T-helper 2 cell treated with Interferon-gamma antibody and Interleukin-4, amounts not matched to agents 5 μg/mL and 100 μg/mL, for 36 hours (primary cell): ENCODE measurements at regions not wholly inside any gene's neighbourhood (a gene's known extent, or its start where the extent isn't known, plus 50 kb on each side); places are given as distances from the start of the nearest gene placed in this dataset.
"Not testable (repeated sequence)": the region's sequence is repeated elsewhere in the genome, so short reads cannot be mapped to it uniquely, and the experiment has no call there.

Experiments used
- DNase-seq: peaks from one replicate; pipeline ENCODE4 v3.0.0; 2021; ENCODE audit warnings: low spot score
- H3K27ac Mint-ChIP-seq: one replicate; pipeline ENCODE4 v1.8.0; 2021; ENCODE audit warnings: mild to moderate bottlenecking, mixed read lengths
- H3K27me3 Mint-ChIP-seq: one replicate; pipeline ENCODE4 v1.8.0; 2021; ENCODE audit warnings: low read depth, mixed read lengths
- H3K36me3 Mint-ChIP-seq: one replicate; pipeline ENCODE4 v1.8.0; 2021; ENCODE audit warnings: low read depth, mixed read lengths
- H3K4me1 Mint-ChIP-seq: one replicate; pipeline ENCODE4 v1.8.0; 2021; ENCODE audit warnings: low read depth, mixed read lengths
- H3K4me3 Mint-ChIP-seq: one replicate; pipeline ENCODE4 v1.8.0; 2022; ENCODE audit warnings: mild to moderate bottlenecking, moderate library complexity, mixed read lengths
- H3K9me3 Mint-ChIP-seq: one replicate; pipeline ENCODE4 v1.8.0; 2021; ENCODE audit warnings: mixed read lengths

GRCh38 chr16:52350031-52350642 is 196.8 kb downstream of the TOX3 start:
- Mint-ChIP-seq H3K36me3 (no peaks in the 10 kb centered on the region), H3K4me3 (no peak overlapping the region), H3K27ac (no peak overlapping the region), H3K4me1 (no peaks in the 10 kb centered on the region), H3K27me3 (no peaks in the 10 kb centered on the region), H3K9me3 (peaks cover 13% of the 10 kb centered on the region)
- no peak for DNase-seq

- no peak for DNase-seq
- no peaks in the 10 kb centered on the region for H3K4me1 Mint-ChIP-seq
- H3K36me3 Mint-ChIP-seq: no peaks in the 10 kb centered on the region
- H3K27me3 Mint-ChIP-seq: no peaks in the 10 kb centered on the region
- H3K9me3 Mint-ChIP-seq: peaks cover 15% of the 10 kb centered on the region
- H3K4me3 Mint-ChIP-seq: no peak overlapping the region
- no peak overlapping the region for H3K27ac Mint-ChIP-seq
Measured at GRCh38 chr16:52346709-52347108, 200.2 kb downstream of the TOX3 start.

GRCh38 chr16:52333673-52334072 is 213.3 kb downstream of the TOX3 start:
- H3K27me3 Mint-ChIP-seq, H3K4me1 Mint-ChIP-seq, H3K36me3 Mint-ChIP-seq, DNase-seq, H3K4me3 Mint-ChIP-seq, H3K27ac Mint-ChIP-seq: not testable (repeated sequence)
- peaks cover 40% of the 10 kb centered on the region for H3K9me3 Mint-ChIP-seq

GRCh38 chr16:52320930-52321439 is 226.0 kb downstream of the TOX3 start:
- Mint-ChIP-seq H3K4me3 (no peak overlapping the region), H3K36me3 (no peaks in the 10 kb centered on the region), H3K27me3 (no peaks in the 10 kb centered on the region), H3K9me3 (peaks cover 31% of the 10 kb centered on the region), H3K27ac (no peak overlapping the region), H3K4me1 (no peaks in the 10 kb centered on the region)
- DNase-seq: no peak

- Mint-ChIP-seq H3K4me1 (no peaks in the 10 kb centered on the region), H3K9me3 (peaks cover 38% of the 10 kb centered on the region), H3K36me3 (no peaks in the 10 kb centered on the region), H3K27me3 (no peaks in the 10 kb centered on the region), H3K4me3 (no peak overlapping the region), H3K27ac (no peak overlapping the region)
- DNase-seq: no peak
Measured at GRCh38 chr16:52318302-52319009, 228.5 kb downstream of the TOX3 start.

DNA sequence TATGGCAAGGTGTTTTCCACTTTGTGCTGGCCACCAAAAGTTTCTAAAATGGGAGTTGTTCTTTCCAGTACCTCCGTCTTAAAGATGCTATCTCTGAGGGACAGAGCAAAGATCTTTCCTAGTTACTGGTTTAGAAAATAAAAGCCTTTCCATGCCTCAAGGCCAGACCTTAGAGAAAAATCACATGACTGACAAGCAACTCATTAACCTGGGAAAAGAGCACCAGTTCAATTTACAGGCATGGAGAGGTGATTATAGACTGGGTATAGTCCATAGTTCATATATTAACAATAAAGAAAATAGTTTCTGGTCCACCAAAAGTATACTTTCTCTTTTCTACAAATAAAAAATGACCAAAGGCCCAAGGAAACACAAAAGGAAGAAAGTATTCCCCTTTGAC is 230.7 kb downstream of the TOX3 start:
- H3K9me3 Mint-ChIP-seq: peaks cover 23% of the 10 kb centered on the region
- no peaks in the 10 kb centered on the region for H3K4me1 Mint-ChIP-seq
- no peaks in the 10 kb centered on the region for H3K36me3 Mint-ChIP-seq
- DNase-seq: no peak
- H3K27me3 Mint-ChIP-seq: no peaks in the 10 kb centered on the region
- H3K4me3 Mint-ChIP-seq: no peak overlapping the region
- no peak overlapping the region for H3K27ac Mint-ChIP-seq

GRCh38 chr16:52312716-52313115 is 234.2 kb downstream of the TOX3 start:
- no peak for DNase-seq
- Mint-ChIP-seq H3K36me3 (no peaks in the 10 kb centered on the region), H3K4me1 (no peaks in the 10 kb centered on the region), H3K9me3 (peaks cover 33% of the 10 kb centered on the region), H3K4me3 (no peak overlapping the region), H3K27me3 (no peaks in the 10 kb centered on the region), H3K27ac (no peak overlapping the region)

- H3K36me3 Mint-ChIP-seq: no peaks in the 10 kb centered on the region
- no peak overlapping the region for H3K4me3 Mint-ChIP-seq
- H3K27ac Mint-ChIP-seq: no peak overlapping the region
- no peaks in the 10 kb centered on the region for H3K27me3 Mint-ChIP-seq
- H3K4me1 Mint-ChIP-seq: no peaks in the 10 kb centered on the region
- peaks cover 36% of the 10 kb centered on the region for H3K9me3 Mint-ChIP-seq
- no peak for DNase-seq
Measured at GRCh38 chr16:52309446-52310416, 237.2 kb downstream of the TOX3 start.

DNA sequence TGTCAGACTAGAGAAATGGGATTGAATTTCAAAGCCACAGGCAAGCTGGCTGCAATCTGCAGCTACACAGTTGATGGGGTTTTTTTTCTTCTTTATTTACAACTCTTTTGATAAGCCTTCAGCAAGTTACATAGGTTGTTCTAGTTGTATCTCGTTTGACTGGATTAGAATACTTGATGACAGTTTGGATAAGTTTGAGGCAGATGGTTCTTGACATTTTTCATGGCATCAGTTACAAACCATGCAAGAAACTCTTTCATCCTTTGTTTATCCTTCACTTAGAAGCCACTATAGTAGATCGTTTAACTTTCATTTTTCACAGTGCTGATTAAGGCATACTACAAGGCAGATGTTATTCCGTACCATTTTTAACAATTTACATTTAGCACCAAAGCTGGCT is 238.9 kb downstream of the TOX3 start:
- H3K9me3 Mint-ChIP-seq: peaks cover 28% of the 10 kb centered on the region
- no peaks in the 10 kb centered on the region for H3K4me1 Mint-ChIP-seq
- H3K27me3 Mint-ChIP-seq: no peaks in the 10 kb centered on the region
- DNase-seq: no peak
- H3K27ac Mint-ChIP-seq: no peak overlapping the region
- no peaks in the 10 kb centered on the region for H3K36me3 Mint-ChIP-seq
- no peak overlapping the region for H3K4me3 Mint-ChIP-seq

DNA sequence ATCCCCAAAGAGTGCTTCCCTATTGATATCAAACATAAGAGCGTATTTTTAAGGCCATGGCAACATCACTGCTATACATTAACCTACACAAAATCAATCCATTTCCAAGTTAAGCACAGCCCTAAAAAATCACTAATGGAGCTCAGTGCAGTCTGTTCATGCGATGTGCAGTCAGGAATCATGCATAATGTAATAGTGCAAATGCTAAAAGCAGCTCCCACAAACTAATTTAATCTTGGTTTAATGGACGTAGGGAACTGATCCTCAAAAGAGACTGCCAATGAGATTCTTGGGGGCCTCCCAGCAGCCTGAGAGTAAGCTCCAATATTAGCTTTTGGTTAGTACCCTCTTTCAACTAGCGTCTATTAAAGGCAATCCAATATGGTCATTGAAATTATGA is 245.9 kb downstream of the TOX3 start:
- no peak overlapping the region for H3K27ac Mint-ChIP-seq
- H3K36me3 Mint-ChIP-seq: no peaks in the 10 kb centered on the region
- no peaks in the 10 kb centered on the region for H3K4me1 Mint-ChIP-seq
- H3K4me3 Mint-ChIP-seq: no peak overlapping the region
- H3K27me3 Mint-ChIP-seq: no peaks in the 10 kb centered on the region
- DNase-seq: no peak
- H3K9me3 Mint-ChIP-seq: peaks cover 10% of the 10 kb centered on the region

GRCh38 chr16:52298769-52299168 is 248.2 kb downstream of the TOX3 start:
- H3K4me1 Mint-ChIP-seq: no peaks in the 10 kb centered on the region
- H3K36me3 Mint-ChIP-seq: no peaks in the 10 kb centered on the region
- no peak overlapping the region for H3K4me3 Mint-ChIP-seq
- no peak for DNase-seq
- H3K27ac Mint-ChIP-seq: no peak overlapping the region
- H3K27me3 Mint-ChIP-seq: no peaks in the 10 kb centered on the region
- peaks cover 14% of the 10 kb centered on the region for H3K9me3 Mint-ChIP-seq

DNA sequence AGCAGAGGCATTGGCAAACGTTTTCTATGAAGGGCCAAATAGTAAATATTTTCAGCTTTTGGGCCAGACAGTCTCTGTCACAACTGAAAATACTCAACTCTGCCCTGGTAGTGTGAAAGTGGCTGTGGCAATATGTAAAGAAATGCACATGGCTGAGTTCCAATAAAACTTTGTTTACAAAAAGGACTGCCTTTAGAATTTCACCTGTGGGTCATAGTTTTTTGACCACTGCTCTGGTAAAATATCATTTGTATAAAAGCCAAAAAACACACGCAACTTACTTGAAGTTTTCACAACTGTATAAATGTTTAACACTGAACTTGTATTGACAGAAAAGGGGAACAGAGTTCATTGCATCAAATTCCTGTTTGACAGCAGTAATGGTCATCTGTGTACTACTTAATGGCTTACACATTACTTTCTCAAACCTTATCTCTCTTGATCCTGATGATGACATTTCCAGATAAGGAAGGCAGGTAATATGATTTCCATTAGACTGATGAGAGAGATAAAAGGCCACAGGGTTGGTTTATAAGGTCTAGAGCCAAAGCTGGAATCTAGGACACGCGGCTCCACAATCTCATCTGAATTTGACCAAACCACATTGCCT is 250.1 kb downstream of the TOX3 start:
- H3K4me1 Mint-ChIP-seq, H3K27me3 Mint-ChIP-seq, H3K4me3 Mint-ChIP-seq, H3K36me3 Mint-ChIP-seq, DNase-seq, H3K27ac Mint-ChIP-seq: not testable (repeated sequence)
- peaks cover 19% of the 10 kb centered on the region for H3K9me3 Mint-ChIP-seq

DNA sequence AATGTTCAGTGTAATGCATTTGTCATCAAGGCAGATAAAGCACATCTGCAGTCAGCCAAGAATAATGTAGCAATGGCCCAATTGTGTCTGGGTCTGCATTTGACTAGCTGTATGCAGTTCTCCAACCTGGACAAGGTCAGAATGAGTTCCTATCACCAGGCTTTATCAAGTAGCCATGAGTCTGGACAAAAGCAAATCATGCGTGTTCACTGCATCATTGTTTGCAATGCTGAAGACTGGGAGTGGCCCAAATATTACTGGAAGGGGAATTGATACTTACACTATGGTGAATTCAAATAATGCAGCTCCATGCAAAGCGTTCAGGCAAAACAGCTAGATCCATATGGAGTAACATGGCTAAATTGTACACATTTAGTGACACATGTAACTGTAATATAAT is 250.9 kb downstream of the TOX3 start:
- no peak for DNase-seq
- H3K9me3 Mint-ChIP-seq: peaks cover 19% of the 10 kb centered on the region
- no peaks in the 10 kb centered on the region for H3K36me3 Mint-ChIP-seq
- H3K4me3 Mint-ChIP-seq: no peak overlapping the region
- H3K27me3 Mint-ChIP-seq: no peaks in the 10 kb centered on the region
- no peak overlapping the region for H3K27ac Mint-ChIP-seq
- no peaks in the 10 kb centered on the region for H3K4me1 Mint-ChIP-seq

DNA sequence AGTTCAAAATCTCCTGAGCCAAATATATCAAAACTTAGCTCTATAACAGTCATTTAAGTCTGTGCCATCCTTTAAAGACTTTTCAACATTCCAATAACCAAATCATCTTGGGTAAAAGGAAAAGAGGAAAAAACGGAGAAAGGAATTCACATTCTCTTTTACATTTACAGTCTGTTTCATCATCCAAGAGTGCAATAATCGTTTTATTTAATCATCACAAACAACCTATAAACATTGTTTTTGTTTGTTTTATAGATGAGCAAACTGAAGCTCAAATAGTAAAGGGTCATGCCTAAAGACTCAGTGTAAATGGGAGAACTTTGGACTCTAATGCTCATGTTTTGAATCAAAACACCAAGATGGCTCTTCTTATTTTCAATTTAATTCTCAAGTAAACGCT is 252.3 kb downstream of the TOX3 start:
- H3K27me3 Mint-ChIP-seq: no peaks in the 10 kb centered on the region
- no peak overlapping the region for H3K27ac Mint-ChIP-seq
- H3K4me3 Mint-ChIP-seq: no peak overlapping the region
- no peak for DNase-seq
- H3K9me3 Mint-ChIP-seq: peaks cover 17% of the 10 kb centered on the region
- H3K4me1 Mint-ChIP-seq: no peaks in the 10 kb centered on the region
- no peaks in the 10 kb centered on the region for H3K36me3 Mint-ChIP-seq
